ENCODE measurements at regions not wholly inside any gene's neighbourhood (a gene's known extent, or its start where the extent isn't known, plus 50 kb on each side); places are given as distances from the start of the nearest gene placed in this dataset.
"Not testable (repeated sequence)": the region's sequence is repeated elsewhere in the genome, so short reads cannot be mapped to it uniquely, and the experiment has no call there.

GRCh38 chr13:57909833-57910232 lies 278.3 kb downstream of the PCDH17 start:
- not testable (repeated sequence) for TF ChIP-seq REST (IDR thresholded peaks at IDR 0.05; ENCODE audit: unreplicated experiment); CREB1 (CRISPR knock-in tag; IDR thresholded peaks at IDR 0.05; ENCODE audit: low read depth); POLR2AphosphoS5 (IDR thresholded peaks at IDR 0.05; ENCODE audit: low read depth)
- TF ChIP-seq, protein P1, sequence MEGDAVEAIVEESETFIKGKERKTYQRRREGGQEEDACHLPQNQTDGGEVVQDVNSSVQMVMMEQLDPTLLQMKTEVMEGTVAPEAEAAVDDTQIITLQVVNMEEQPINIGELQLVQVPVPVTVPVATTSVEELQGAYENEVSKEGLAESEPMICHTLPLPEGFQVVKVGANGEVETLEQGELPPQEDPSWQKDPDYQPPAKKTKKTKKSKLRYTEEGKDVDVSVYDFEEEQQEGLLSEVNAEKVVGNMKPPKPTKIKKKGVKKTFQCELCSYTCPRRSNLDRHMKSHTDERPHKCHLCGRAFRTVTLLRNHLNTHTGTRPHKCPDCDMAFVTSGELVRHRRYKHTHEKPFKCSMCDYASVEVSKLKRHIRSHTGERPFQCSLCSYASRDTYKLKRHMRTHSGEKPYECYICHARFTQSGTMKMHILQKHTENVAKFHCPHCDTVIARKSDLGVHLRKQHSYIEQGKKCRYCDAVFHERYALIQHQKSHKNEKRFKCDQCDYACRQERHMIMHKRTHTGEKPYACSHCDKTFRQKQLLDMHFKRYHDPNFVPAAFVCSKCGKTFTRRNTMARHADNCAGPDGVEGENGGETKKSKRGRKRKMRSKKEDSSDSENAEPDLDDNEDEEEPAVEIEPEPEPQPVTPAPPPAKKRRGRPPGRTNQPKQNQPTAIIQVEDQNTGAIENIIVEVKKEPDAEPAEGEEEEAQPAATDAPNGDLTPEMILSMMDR (conservative IDR thresholded peaks at IDR 0.05; ENCODE audit: low read depth in 2 of 2), result not testable (repeated sequence)

Data from GM23338 (cell line).